Neuronal stem cell (in vitro differentiated cells): ENCODE measurements at regions not wholly inside any gene's neighbourhood (a gene's known extent, or its start where the extent isn't known, plus 50 kb on each side); places are given as distances from the start of the nearest gene placed in this dataset.

Experiments
- DNase-seq: peaks from one replicate; pipeline ENCODE4 v3.0.0-alpha.2; 2013; ENCODE audit warnings: low spot score
- H2AFZ ChIP-seq: one replicate; pipeline ENCODE4 v1.6.1; 2013; ENCODE audit warnings: mild to moderate bottlenecking, low read length, inconsistent platforms
- H2AK5ac ChIP-seq: 2 replicates; pipeline ENCODE4 v1.6.1; 2013; ENCODE audit warnings: low read depth, mild to moderate bottlenecking, inconsistent platforms, low read length, moderate library complexity, mixed read lengths
- H2BK120ac ChIP-seq: 2 replicates; pipeline ENCODE4 v1.6.1; 2013; ENCODE audit warnings: low read depth, mild to moderate bottlenecking, inconsistent platforms, low read length, moderate library complexity, mixed read lengths
- H2BK12ac ChIP-seq: one replicate; pipeline ENCODE4 v1.6.1; 2013; ENCODE audit warnings: low read length, inconsistent platforms
- H2BK15ac ChIP-seq: 2 replicates; pipeline ENCODE4 v1.6.1; 2013; ENCODE audit warnings: mild to moderate bottlenecking, low read length, inconsistent platforms, mixed read lengths
- H2BK5ac ChIP-seq: one replicate; pipeline ENCODE4 v1.6.1; 2013; ENCODE audit warnings: inconsistent platforms, mild to moderate bottlenecking, low read length, moderate library complexity
- H3K14ac ChIP-seq: one replicate; pipeline ENCODE4 v1.6.1; 2013; ENCODE audit warnings: low read length, inconsistent platforms
- H3K18ac ChIP-seq: 2 replicates; pipeline ENCODE4 v1.6.1; 2013; ENCODE audit warnings: low read length, inconsistent platforms
- H3K23ac ChIP-seq: 2 replicates; pipeline ENCODE4 v1.6.1; 2013; ENCODE audit warnings: low read depth, mild to moderate bottlenecking, mixed read lengths, low read length, inconsistent platforms; ENCODE audit not compliant: poor library complexity
- H3K27ac ChIP-seq: replicated peaks from 3 replicates; pipeline ENCODE4 v1.5.1; 2013; ENCODE audit warnings: low read length, inconsistent platforms
- H3K27me3 ChIP-seq, 3 experiments: 2 replicates each; pipeline ENCODE4 v1.6.1; 2013; ENCODE audit warnings: low read length in 3 of 3, mild to moderate bottlenecking in 2 of 3, inconsistent platforms in 1 of 3, low read depth in 1 of 3, mixed read lengths in 1 of 3, moderate library complexity in 1 of 3; ENCODE audit not compliant: control insufficient read depth in 3 of 3, insufficient read depth in 3 of 3
- H3K36me3 ChIP-seq, 2 donors: replicated peaks in 1 of 2; 2 replicates each; pipeline ENCODE4 v1.6.1; 2013; ENCODE audit warnings: low read length in 2 of 2; ENCODE audit not compliant: control insufficient read depth in 2 of 2, insufficient read depth in 2 of 2
- H3K4ac ChIP-seq: 2 replicates; pipeline ENCODE4 v1.6.1; 2013; ENCODE audit warnings: inconsistent platforms, mild to moderate bottlenecking, low read length, moderate library complexity
- H3K4me1 ChIP-seq, 2 donors: 1 replicate in 1 of 2; 2 replicates in 1 of 2; pipeline ENCODE4 v1.6.1; 2013; ENCODE audit warnings: low read length in 2 of 2, low read depth in 1 of 2; ENCODE audit not compliant: control insufficient read depth in 2 of 2, insufficient read depth in 1 of 2
- H3K4me2 ChIP-seq: one replicate; pipeline ENCODE4 v1.6.1; 2013; ENCODE audit warnings: mild to moderate bottlenecking, low read length, inconsistent platforms; ENCODE audit not compliant: insufficient read depth, poor library complexity, severe bottlenecking
- H3K4me3 ChIP-seq, 2 donors: 2 replicates each; pipeline ENCODE4 v1.5.1; 2013; ENCODE audit warnings: low read length in 2 of 2, mild to moderate bottlenecking in 2 of 2, inconsistent platforms in 1 of 2, moderate library complexity in 1 of 2
- H3K79me1 ChIP-seq: one replicate; pipeline ENCODE4 v1.6.1; 2013; ENCODE audit warnings: low read depth, mild to moderate bottlenecking, inconsistent platforms, low read length, moderate library complexity
- H3K9ac ChIP-seq: one replicate; pipeline ENCODE4 v1.6.1; 2013; ENCODE audit warnings: mild to moderate bottlenecking, low read depth, low read length, inconsistent platforms; ENCODE audit not compliant: poor library complexity
- H3K9me3 ChIP-seq, 2 donors: replicated peaks in 1 of 2; 2 replicates each; pipeline versions ENCODE3 to v1.6.1; 2013; ENCODE audit warnings: low read length in 2 of 2, mild to moderate bottlenecking in 2 of 2, inconsistent platforms in 1 of 2, low read depth in 1 of 2, mixed read lengths in 1 of 2, moderate library complexity in 1 of 2; ENCODE audit not compliant: control insufficient read depth in 2 of 2, insufficient read depth in 1 of 2
- H4K8ac ChIP-seq: one replicate; pipeline ENCODE4 v1.6.1; 2013; ENCODE audit warnings: low read depth, mild to moderate bottlenecking, inconsistent platforms, low read length, moderate library complexity
- H4K91ac ChIP-seq: one replicate; pipeline ENCODE4 v1.6.1; 2013; ENCODE audit warnings: low read length, low read depth, mild to moderate bottlenecking, inconsistent platforms; ENCODE audit not compliant: poor library complexity
- WGBS, 2 donors: extraction: QIAGEN DNeasy Blood & Tissue Kit; methylation state at CpG; one replicate each; pipeline ENCODE4 v1.1.7; 2013; ENCODE audit warnings: missing lambda C conversion rate in 2 of 2, mixed read lengths in 1 of 2; ENCODE audit not compliant: insufficient read length in 2 of 2, insufficient replicate concordance in 1 of 2; ENCODE audit errors: extremely low coverage in 2 of 2; 5-methylcytosine and 5-hydroxymethylcytosine counted together

GRCh38 chr3:25173606-25174005 is 254.5 kb upstream of the RARB start:
- Histone ChIP-seq H2AK5ac (no peak overlapping the region), H2BK12ac (no peak overlapping the region), H3K27ac (no peak overlapping the region), H3K79me1 (no peaks in the 10 kb centered on the region), H4K8ac (no peak overlapping the region), H3K4me1 (peaks cover 0 to 4% of the 10 kb centered on the region in 2 donors), H3K9me3 (peaks cover 0 to 7% of the 10 kb centered on the region in 2 donors), H3K4me2 (no peak overlapping the region), H3K27me3 (no peaks in the 10 kb centered on the region), H3K23ac (no peak overlapping the region), H2BK5ac (no peak overlapping the region), H2BK120ac (no peak overlapping the region), H3K36me3 (no peaks in the 10 kb centered on the region), H3K4ac (no peak overlapping the region), H2BK15ac (no peak overlapping the region), H4K91ac (no peak overlapping the region), H3K4me3 (no peak overlapping the region), H3K18ac (no peak overlapping the region), H3K9ac (no peak overlapping the region), H3K14ac (no peak overlapping the region), H2AFZ (no peak overlapping the region)
- no CpG with 5 or more reads among the region's 1 CpG for WGBS, 2 donors
- no peak for DNase-seq

- Histone ChIP-seq H3K9ac (no peak overlapping the region), H3K4ac (no peak overlapping the region), H3K4me2 (no peak overlapping the region), H2BK15ac (peak overlapping the region; percentile 13), H2BK120ac (peak overlapping the region; percentile 45), H3K23ac (no peak overlapping the region), H3K79me1 (no peaks in the 10 kb centered on the region), H2BK5ac (no peak overlapping the region), H3K18ac (peak overlapping the region; percentile 50), H3K36me3 (no peaks in the 10 kb centered on the region), H2AFZ (no peak overlapping the region), H4K91ac (no peak overlapping the region), H4K8ac (no peak overlapping the region), H3K9me3 (peaks cover 0 to under 1% of the 10 kb centered on the region in 2 donors), H2BK12ac (no peak overlapping the region), H3K4me1 (peaks cover 0 to 4% of the 10 kb centered on the region in 2 donors), H3K4me3 (no peak overlapping the region), H3K14ac (no peak overlapping the region), H2AK5ac (no peak overlapping the region), H3K27me3 (no peaks in the 10 kb centered on the region), H3K27ac (no peak overlapping the region)
- no CpG with 5 or more reads among the region's 13 CpGs for WGBS, 2 donors
- no peak for DNase-seq
Measured at GRCh38 chr3:25174251-25174650, 253.8 kb upstream of the RARB start.

- Histone ChIP-seq H2BK5ac (no peak overlapping the region), H3K23ac (no peak overlapping the region), H4K8ac (no peak overlapping the region), H3K4me2 (no peak overlapping the region), H4K91ac (no peak overlapping the region), H3K14ac (no peak overlapping the region), H3K27ac (no peak overlapping the region), H2AFZ (no peak overlapping the region), H2BK12ac (no peak overlapping the region), H2BK120ac (no peak overlapping the region), H3K9me3 (no peaks in the 10 kb centered on the region), H2BK15ac (no peak overlapping the region), H2AK5ac (no peak overlapping the region), H3K18ac (no peak overlapping the region), H3K4me3 (no peak overlapping the region), H3K27me3 (no peaks in the 10 kb centered on the region), H3K9ac (no peak overlapping the region), H3K4me1 (peaks cover 0 to 4% of the 10 kb centered on the region in 2 donors), H3K36me3 (no peaks in the 10 kb centered on the region), H3K79me1 (no peaks in the 10 kb centered on the region), H3K4ac (no peak overlapping the region)
- DNase-seq = no peak
- WGBS, 2 donors = no CpG with 5 or more reads among the region's 3 CpGs
Measured at GRCh38 chr3:25177041-25177440, 251.0 kb upstream of the RARB start.

DNA sequence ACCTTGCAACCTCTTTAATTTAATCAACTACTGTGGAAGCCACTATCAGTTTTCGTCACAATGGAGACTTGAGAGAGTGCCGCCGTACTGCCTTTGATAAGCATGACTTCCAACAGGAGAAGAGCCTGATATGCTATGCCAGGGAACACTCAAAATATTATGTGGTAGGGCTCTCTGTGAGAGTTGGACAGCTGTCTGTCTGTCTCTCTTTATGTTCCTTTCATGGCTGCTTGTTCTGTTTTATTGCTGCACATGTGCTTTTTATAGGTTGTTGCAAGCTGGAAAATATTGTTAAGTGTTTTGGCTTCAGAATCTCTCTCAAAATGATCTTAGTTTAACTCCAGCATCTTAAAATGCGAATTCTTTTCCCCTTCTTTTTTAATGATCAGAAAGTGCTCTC is 249.4 kb upstream of the RARB start:
- Histone ChIP-seq H3K4me3 (no peak overlapping the region), H2AK5ac (no peak overlapping the region), H3K9me3 (no peaks in the 10 kb centered on the region), H4K8ac (no peak overlapping the region), H3K18ac (no peak overlapping the region), H3K79me1 (no peaks in the 10 kb centered on the region), H3K14ac (no peak overlapping the region), H4K91ac (no peak overlapping the region), H3K36me3 (no peaks in the 10 kb centered on the region), H3K9ac (no peak overlapping the region), H2AFZ (no peak overlapping the region), H3K4me1 (peaks cover 0 to 4% of the 10 kb centered on the region in 2 donors), H3K27me3 (no peaks in the 10 kb centered on the region), H3K4ac (no peak overlapping the region), H3K27ac (no peak overlapping the region), H2BK15ac (no peak overlapping the region), H2BK5ac (no peak overlapping the region), H2BK120ac (no peak overlapping the region), H3K4me2 (no peak overlapping the region), H3K23ac (no peak overlapping the region), H2BK12ac (no peak overlapping the region)
- no CpG with 5 or more reads among the region's 4 CpGs for WGBS, 2 donors
- DNase-seq = no peak
